DMS153 treated with DMSO at 0.1 percent for 48 hours (cell line): ENCODE measurements at regions not wholly inside any gene's neighbourhood (a gene's known extent, or its start where the extent isn't known, plus 50 kb on each side); places are given as distances from the start of the nearest gene placed in this dataset.

ENCODE experiments used
- DNase-seq: peaks from one replicate; lab custom pipeline; 2025; ENCODE audit not compliant: unreplicated experiment; lab: John Stamatoyannopoulos, UW

GRCh38 chr10:78184851-78185692, 151.4 kb downstream of the RPS24 start:
- no peak for DNase-seq

DNA sequence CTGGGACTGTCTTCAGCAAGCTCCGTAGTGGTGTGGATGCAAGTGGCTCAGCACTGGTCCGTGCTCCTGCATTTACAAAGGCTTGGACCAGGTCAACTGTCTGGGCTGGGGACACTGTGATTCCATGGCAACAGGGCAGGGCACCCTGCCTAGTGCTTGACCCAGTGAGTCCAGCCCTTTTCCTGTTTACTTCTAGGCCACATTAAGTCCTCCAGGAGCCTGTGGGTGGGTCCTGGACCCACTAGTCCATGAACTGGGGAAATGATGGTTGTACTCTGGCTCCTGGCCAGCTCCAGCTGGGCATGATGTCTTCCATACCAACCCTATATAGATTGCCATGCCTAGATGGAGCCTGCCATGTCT, 152.0 kb downstream of the RPS24 start:
- DNase-seq: no peak

- DNase-seq: no peak
Observed at GRCh38 chr10:78186572-78186971, 152.9 kb downstream of the RPS24 start.

- DNase-seq: no peak
Observed at GRCh38 chr10:78187371-78187770, 153.7 kb downstream of the RPS24 start.

DNA sequence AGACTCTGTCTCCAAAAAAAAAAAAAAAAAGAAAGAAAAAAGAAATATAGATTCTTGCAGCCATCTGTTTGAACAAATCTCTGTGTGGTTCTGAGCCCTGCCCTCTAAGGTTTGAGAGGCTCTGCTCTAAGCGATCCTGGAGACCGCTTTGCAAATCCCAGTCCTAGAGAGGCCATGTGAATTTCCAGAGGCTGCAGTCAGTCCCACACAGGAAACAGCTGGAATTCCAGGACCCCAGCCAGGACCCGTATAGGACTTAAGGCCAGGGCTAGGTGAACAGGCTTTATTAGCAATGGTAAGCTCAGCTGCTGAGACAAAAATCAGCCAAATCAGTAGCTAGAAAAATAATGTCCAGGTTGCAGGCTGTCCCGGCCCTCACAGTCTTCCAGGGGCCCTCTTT, 154.8 kb downstream of the RPS24 start:
- no peak for DNase-seq

DNA sequence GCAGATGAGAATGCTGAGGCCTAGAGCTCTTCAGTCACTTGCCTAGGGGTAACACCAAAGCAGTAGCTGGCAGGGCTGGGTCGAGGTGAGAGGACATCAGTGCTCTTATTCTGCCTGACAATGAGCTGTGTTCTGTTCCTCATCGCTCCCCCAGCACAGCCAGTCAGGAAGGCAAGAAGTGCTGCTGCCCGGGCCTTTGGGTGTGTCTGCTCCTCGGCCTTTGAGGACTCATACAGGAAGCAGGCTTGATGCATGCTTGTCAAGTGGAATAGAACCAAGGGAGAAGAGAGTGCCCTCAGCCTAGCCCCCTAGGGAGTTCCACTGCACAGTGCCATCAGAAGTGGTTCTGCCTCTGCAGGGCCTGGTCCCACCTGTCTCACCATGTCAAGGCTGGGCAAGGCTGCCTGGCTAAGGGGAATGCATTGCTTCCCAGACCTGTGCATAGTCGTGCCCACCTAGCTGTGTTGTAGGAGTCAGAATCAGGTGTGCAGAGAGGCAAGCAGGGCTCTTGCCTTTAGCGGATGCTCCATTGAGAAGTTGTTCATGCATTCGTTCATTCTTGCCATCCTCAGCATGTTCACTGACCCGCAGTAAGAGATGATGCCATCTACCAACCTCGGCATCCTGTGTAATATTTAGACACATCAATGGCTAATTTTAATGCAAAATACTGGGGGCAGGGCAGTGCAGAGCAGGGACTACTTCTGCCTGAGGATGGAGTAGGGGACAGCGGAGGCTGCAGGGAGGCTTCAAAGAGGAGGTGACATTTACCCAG, 156.6 kb downstream of the RPS24 start:
- DNase-seq: no peak

- no peak for DNase-seq
Observed at GRCh38 chr10:78191301-78191700, 157.6 kb downstream of the RPS24 start.

- no peak for DNase-seq
Observed at GRCh38 chr10:78193189-78193588, 159.5 kb downstream of the RPS24 start.

DNA sequence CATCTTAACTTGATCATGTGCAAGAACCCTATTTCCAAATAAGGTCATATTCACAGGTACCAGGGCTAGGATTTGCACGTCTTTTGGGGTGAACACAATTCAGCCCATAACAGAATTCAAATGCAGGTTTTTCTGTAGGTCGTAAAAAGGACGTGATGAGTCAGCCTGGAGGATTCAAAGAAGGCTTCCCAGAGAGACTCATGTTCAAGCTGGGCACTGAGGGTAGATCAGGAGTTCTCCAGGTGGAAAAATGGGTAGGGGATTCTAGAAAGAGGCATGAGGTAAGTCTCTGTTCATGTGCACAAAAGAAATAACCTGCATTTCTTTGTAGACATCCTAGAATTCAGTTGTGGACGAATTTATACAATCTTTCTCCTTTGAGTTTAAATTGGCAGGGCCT, 160.4 kb downstream of the RPS24 start:
- no peak for DNase-seq

- DNase-seq: no peak
Observed at GRCh38 chr10:78194539-78195402, 161.1 kb downstream of the RPS24 start.

- DNase-seq: no peak
Observed at GRCh38 chr10:78196396-78196795, 162.7 kb downstream of the RPS24 start.

GRCh38 chr10:78196964-78197363, 163.3 kb downstream of the RPS24 start:
- DNase-seq: no peak

DNA sequence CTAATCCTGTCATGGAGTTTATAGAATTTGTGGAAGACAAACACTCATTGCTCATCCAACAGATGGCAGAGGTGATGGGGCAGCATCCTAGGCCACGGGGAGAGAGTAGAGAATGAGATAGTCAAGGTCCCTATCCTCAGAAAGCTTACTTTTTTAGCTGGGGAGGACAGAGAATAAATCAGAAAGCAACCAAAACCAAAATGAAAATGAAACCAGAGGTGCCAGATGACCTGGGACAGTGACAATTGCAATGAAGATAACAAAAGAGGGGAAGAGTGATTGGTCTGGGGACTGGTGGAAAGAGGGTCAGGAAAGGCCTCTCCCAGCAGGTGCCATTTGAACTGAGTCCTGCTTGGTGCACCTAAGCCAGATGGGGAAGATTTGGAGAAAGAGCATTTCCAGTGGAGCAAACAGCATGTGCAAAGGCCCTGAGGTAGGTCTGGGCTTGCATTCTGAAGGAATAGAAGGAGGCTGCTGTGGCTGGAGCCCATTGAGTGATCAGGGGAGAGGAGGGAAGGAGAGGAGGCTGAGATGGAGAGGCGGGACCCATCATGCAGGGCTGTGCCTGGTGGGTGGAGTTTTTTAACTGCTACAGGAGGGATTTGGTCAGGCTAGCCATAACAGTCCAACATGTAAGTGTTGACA, 164.1 kb downstream of the RPS24 start:
- DNase-seq: no peak

GRCh38 chr10:78199005-78199725, 165.5 kb downstream of the RPS24 start:
- peak; percentile 92 for DNase-seq

GRCh38 chr10:78199759-78200158, 166.1 kb downstream of the RPS24 start:
- DNase-seq: peak; percentile 83

DNA sequence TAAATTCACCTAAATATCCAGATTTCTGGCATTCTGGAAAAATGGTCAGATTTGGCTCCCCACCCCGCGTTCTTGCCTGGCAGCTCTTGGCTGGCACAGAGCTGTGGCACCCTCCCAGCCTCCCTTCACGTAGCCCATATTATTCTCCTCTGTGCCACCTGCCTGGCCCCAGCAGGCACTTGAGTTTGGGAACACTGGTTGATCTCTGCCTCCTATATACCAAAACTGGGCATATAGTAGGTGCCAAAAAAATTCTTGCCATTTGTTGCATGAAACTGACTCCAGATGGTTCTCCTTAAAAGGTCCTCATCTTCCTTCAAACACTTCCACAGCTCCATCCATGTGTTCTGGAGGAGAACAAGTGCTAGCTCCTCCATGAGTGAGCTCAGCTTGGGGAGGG, 167.0 kb downstream of the RPS24 start:
- no peak for DNase-seq

DNA sequence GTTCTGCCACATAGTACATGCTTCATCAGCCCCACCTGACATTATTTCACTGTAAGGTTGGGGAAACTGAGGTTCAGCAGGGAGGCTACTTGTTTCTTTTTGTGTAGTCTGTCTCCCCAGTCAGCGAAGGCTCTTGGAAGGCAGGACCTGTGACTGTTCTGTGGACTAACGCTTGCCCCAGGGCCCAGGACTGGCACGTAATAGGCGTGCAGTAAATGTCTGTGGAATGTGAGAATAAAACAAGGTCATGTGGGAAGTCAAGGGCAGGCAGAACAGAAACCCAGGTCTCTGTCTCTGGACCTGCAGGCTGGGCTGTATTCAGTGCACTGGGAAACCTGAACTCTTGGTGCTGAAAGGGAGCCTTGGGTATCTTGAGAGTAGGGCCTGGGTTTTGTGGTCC, 168.7 kb downstream of the RPS24 start:
- no peak for DNase-seq

DNA sequence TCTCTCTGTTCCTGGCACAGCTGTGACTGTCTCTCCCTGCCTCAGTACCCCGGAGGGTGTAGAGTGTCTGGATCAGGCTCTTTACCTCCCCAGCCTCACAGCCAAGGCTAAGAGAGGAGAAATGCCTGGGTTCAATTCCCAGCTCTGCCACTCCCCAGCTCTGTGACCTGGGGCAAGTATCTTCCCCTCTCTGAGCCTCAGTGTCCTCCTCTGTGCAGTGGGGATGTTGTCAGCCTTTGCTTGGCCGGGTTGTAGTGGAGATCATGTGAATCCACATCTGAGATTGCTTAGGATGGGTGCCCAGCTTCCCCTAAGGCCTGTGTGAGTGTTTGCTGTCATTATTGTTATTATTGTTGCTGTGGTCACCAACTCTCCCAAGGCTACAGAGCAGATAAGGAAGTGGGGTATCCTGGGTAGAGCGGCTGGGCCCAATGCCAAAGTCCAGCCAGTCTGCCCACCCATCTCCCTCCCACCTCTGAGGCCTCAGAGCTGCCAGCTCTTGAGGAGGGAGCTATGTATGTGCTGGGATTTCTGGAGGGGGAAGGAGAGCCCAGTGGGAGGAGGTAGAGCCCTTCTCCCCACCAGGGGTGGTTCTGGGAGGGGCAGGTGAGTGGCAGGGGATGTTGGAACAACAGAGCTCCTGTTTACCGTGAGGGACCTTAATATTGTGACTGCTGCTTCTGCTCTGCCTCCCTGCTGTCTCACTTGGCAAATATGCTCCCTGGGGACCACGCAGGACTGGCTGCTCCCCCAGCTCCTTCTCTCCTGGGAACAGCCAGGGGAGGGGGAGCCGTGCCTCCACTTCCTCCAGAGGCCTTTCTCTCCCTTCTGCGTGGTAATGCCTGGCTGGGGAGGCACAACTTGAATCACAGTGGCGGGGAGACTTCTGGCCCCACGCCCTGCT, 170.5 kb downstream of the RPS24 start:
- DNase-seq: peak; percentile 91

DNA sequence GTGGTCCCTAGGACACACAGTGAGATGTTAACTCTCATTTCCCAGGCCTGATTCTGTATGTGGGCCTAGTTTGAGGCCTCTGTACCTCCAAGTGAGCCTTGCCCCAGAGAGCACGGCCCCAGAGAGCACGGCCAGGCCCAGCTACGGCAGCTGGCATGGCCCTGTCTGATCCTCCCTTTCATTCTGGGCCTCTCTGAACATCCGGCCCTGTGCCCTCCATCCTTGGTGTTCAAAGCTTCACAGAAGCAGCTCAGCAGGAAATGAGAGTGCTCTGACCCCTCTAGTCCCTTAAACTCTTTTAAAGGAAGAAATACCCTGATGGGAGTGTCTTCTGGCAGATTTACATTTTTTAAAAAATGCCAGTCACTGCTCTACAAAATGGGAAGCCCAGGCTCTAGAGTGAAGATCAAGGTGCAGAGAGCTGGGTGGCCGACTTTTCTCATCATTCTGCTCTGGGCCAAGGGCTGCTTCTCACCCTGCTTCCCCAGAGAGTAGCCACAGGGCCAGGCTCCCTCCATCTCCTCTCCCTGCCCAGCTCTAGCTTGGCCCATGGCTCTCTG, 171.9 kb downstream of the RPS24 start:
- DNase-seq: no peak
